GM12873 (cell line): ENCODE measurements at regions not wholly inside any gene's neighbourhood (a gene's known extent, or its start where the extent isn't known, plus 50 kb on each side); places are given as distances from the start of the nearest gene placed in this dataset.

ENCODE experiments used
- TF ChIP-seq, protein P1 (sequence below): IDR thresholded peaks from 2 replicates; pipeline ENCODE4 v1.5.1; 2012; ENCODE audit warnings: low read depth, mild to moderate bottlenecking, moderate library complexity, low read length, control low read depth; ENCODE audit not compliant: insufficient read depth; ENCODE audit errors: missing control alignments

DNA sequence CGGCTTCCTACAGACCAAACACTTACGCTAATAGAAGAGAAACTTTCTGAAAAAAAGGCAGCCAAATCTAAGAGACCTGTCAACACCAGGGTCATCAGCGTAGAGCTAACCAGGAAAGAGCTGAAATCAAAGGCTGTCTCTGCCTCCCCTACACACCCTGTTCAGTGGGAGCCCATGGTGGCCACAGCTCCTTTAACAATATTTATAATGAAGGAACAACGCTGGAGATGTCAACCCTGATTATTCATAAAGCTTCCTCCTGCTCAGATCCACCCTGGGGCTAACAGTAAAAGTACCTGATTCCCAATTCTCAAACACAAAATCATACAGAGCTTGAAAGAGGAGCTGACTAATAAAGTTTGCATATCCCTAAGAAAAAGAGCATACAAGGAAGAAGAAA is 133.7 kb downstream of the ANXA2 start:
- TF ChIP-seq, protein P1, sequence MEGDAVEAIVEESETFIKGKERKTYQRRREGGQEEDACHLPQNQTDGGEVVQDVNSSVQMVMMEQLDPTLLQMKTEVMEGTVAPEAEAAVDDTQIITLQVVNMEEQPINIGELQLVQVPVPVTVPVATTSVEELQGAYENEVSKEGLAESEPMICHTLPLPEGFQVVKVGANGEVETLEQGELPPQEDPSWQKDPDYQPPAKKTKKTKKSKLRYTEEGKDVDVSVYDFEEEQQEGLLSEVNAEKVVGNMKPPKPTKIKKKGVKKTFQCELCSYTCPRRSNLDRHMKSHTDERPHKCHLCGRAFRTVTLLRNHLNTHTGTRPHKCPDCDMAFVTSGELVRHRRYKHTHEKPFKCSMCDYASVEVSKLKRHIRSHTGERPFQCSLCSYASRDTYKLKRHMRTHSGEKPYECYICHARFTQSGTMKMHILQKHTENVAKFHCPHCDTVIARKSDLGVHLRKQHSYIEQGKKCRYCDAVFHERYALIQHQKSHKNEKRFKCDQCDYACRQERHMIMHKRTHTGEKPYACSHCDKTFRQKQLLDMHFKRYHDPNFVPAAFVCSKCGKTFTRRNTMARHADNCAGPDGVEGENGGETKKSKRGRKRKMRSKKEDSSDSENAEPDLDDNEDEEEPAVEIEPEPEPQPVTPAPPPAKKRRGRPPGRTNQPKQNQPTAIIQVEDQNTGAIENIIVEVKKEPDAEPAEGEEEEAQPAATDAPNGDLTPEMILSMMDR, result no peak

DNA sequence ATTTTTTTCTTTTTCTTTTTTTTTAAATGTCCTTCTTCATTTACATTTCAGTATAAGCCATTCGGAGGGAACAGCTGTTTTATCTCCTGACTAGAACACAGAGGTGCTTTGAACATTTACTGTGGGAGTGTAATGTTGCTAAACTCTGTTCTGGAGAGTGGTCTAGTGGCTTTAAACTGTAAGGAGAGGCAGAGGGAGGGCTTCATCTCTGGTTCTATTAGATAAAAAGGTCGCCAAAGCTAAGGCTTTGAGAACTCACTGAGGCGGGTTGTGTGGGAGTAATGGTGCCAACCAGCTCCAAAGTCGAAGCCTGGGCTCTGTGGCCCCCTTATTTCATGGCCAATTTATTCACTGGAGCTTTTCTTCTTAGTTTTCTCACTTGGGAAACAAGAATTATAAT is 133.2 kb downstream of the ANXA2 start:
- TF ChIP-seq, protein P1, result no peak

DNA sequence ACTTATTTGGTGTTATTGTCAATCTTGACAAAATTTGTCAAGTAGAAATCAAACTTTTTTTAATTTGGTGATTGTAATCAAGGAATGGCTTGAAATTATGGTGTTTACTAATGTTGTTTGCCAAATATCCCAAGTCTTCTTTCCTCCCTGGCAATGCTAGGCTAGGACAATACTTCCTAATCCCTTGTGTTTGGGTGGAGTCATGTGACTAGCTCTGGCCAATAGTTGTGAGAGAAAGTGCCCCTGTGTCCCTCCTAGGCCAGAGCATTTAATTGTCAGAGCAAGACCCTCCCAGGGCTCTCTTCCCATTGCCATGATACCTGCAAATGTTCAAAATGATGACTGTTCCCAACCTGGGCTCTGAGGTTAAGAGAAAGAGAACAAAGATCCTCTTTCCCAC is 132.7 kb downstream of the ANXA2 start:
- TF ChIP-seq, protein P1, result no peak

- TF ChIP-seq, protein P1, result peak; percentile 15
Measured at GRCh38 chr15:60272623-60273022, 125.2 kb downstream of the ANXA2 start.

DNA sequence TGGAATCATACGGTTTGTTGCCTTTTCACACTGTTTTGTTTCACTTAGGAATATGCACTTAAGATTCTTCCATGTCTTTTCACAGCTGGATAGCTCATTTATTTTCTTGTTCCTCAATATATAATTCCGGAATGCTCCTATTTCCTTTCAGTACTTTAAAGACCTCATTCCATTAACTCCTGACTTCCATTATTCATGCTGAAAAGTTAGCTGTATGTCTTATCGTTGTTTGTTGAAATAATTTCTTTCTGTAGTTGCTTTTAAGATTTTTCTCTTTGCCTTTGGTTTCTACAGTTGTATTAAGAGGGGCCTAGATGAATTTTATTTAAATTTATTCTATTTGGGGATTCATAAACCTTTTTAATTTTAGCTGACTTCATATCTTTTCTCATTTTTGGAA is 122.2 kb downstream of the ANXA2 start:
- TF ChIP-seq, protein P1, result no peak

- TF ChIP-seq, protein P1, result no peak
Measured at GRCh38 chr15:60278879-60279278, 118.9 kb downstream of the ANXA2 start.

GRCh38 chr15:60280259-60280658 is 117.5 kb downstream of the ANXA2 start:
- TF ChIP-seq, protein P1, result no peak

GRCh38 chr15:60283936-60284335 is 113.8 kb downstream of the ANXA2 start:
- TF ChIP-seq, protein P1, result no peak
